Upper lobe of left lung (tissue), 6 donors: ENCODE measurements at regions not wholly inside any gene's neighbourhood (a gene's known extent, or its start where the extent isn't known, plus 50 kb on each side); places are given as distances from the start of the nearest gene placed in this dataset.

Experiments used
- ATAC-seq, 2 donors: fragments of 200-7000 bp; cut with Tn5 transposase; one replicate each; pipeline ENCODE4 v1.9.1; 2022; ENCODE audit warnings: mild to moderate bottlenecking in 2 of 2, moderate library complexity in 2 of 2; ENCODE audit not compliant: low FRiP score in 2 of 2
- DNase-seq, 2 donors: peaks; one replicate each; pipeline ENCODE4 v3.0.0-alpha.2; 2019 to 2020
- H3K27ac ChIP-seq, 4 donors: fragments of 200-600 bp; sonication (generic); one replicate each; pipeline ENCODE4 v1.5.1; 2016 to 2019
- H3K27me3 ChIP-seq, 4 donors: fragments of 200-600 bp; sonication (generic); one replicate each; pipeline ENCODE4 v1.5.1; 2017 to 2019
- H3K36me3 ChIP-seq, 4 donors: fragments of 200-600 bp; sonication (generic); one replicate each; pipeline ENCODE4 v1.5.1; 2016 to 2019
- H3K4me1 ChIP-seq, 4 donors: fragments of 200-600 bp; sonication (generic); one replicate each; pipeline ENCODE4 v1.5.1; 2018 to 2019
- H3K4me3 ChIP-seq, 4 donors: fragments of 200-600 bp; sonication (generic); one replicate each; pipeline ENCODE4 v1.5.1; 2017 to 2019; ENCODE audit warnings: mild to moderate bottlenecking in 2 of 4, moderate library complexity in 1 of 4
- H3K9me3 ChIP-seq, 4 donors: fragments of 200-600 bp; sonication (generic); one replicate each; pipeline ENCODE4 v1.5.1; 2018 to 2019
- EP300 ChIP-seq, 4 donors: sonication (generic); formaldehyde crosslinking; IDR thresholded peaks; one replicate each; pipeline ENCODE4 v1.5.1; 2017; ENCODE audit warnings: antibody characterized with exemption in 4 of 4, control low read depth in 2 of 4
- POLR2A ChIP-seq, 4 donors: fragments of 450-650 bp; IDR thresholded peaks; one replicate each; pipeline ENCODE4 v1.5.1; 2016 to 2017; ENCODE audit warnings: antibody characterized with exemption in 4 of 4, mild to moderate bottlenecking in 2 of 4
- POLR2AphosphoS5 ChIP-seq, 2 donors: sonication (generic); formaldehyde crosslinking; IDR thresholded peaks; one replicate each; pipeline ENCODE4 v1.5.1; 2017; ENCODE audit warnings: antibody characterized with exemption in 2 of 2
- WGBS, 2 donors: methylation state at CpG; one replicate each; pipeline ENCODE4 v1.1.5; 2017 to 2018; 5-methylcytosine and 5-hydroxymethylcytosine counted together
- TF ChIP-seq, protein P1 (sequence below), 6 experiments: fragments of 450-650 bp in 4 of 6; fragments of 200-600 bp in 2 of 6; sonication (generic) in 2 of 6; IDR thresholded peaks; one replicate each; pipeline ENCODE4 v1.5.1; 2016 to 2019; ENCODE audit warnings: antibody characterized with exemption in 6 of 6
- donor health status: DM: no; HTN: no; CAD: no; lungs with moderate emphysema.
- donor health status: DM: no; HTN: yes; CAD: no; lungs with severe emphysema.

DNA sequence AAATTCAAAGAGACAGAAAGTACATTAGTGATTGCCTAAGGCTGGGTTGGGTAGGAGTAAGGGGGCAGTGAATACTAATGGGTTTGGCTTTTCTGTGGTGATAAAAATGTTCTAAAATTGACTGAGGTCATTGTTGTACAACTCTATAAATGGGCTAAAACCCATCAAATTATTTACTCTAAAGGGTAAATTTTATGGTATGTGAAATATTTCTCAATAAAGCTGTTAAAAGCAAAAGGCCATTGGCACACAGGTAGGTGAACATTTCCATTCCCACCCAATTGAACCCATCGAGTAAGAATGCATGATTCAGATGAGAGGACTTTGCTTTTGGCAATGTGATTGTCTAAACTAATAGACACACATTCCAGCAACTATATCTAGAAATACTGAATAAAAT, 579.4 kb downstream of the GATA3 start:
- no peak overlapping the region for H3K4me3 ChIP-seq
- 69 to 89% methylated on average over 1 of the region's 1 CpG for WGBS, 2 donors
- DNase-seq (no peak), ATAC-seq (no peak)
- TF ChIP-seq EP300 (IDR thresholded peaks at IDR 0.05) (no peak), POLR2AphosphoS5 (IDR thresholded peaks at IDR 0.05) (no peak), POLR2A (IDR thresholded peaks at IDR 0.05) (no peak)
- TF ChIP-seq, protein P1, sequence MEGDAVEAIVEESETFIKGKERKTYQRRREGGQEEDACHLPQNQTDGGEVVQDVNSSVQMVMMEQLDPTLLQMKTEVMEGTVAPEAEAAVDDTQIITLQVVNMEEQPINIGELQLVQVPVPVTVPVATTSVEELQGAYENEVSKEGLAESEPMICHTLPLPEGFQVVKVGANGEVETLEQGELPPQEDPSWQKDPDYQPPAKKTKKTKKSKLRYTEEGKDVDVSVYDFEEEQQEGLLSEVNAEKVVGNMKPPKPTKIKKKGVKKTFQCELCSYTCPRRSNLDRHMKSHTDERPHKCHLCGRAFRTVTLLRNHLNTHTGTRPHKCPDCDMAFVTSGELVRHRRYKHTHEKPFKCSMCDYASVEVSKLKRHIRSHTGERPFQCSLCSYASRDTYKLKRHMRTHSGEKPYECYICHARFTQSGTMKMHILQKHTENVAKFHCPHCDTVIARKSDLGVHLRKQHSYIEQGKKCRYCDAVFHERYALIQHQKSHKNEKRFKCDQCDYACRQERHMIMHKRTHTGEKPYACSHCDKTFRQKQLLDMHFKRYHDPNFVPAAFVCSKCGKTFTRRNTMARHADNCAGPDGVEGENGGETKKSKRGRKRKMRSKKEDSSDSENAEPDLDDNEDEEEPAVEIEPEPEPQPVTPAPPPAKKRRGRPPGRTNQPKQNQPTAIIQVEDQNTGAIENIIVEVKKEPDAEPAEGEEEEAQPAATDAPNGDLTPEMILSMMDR (IDR thresholded peaks at IDR 0.05): no peak
- H3K27ac ChIP-seq: no peak overlapping the region
- H3K27me3 ChIP-seq: no peaks in the 10 kb centered on the region
- no peaks in the 10 kb centered on the region for H3K4me1 ChIP-seq
- no peaks in the 10 kb centered on the region for H3K36me3 ChIP-seq
- no peaks in the 10 kb centered on the region for H3K9me3 ChIP-seq

DNA sequence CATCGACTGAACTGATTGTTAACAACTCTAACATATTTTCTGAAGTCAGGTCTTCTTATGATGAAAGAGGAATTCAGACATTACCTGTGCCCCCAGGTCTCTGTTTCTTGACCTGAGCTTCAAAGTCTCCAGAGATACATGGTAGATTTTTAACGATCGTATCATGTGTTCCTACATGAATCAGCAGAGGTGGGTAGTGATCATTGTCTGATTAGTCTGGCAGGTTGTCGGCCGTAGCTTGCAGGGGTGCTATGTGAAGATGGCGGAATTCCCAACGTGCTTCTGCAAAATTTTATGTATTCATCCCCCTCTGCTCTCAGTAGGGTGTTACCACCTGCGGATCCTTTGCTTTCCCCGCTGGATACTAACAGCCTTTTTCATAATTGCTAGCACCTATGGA, 581.9 kb downstream of the GATA3 start:
- ATAC-seq: no peak

DNA sequence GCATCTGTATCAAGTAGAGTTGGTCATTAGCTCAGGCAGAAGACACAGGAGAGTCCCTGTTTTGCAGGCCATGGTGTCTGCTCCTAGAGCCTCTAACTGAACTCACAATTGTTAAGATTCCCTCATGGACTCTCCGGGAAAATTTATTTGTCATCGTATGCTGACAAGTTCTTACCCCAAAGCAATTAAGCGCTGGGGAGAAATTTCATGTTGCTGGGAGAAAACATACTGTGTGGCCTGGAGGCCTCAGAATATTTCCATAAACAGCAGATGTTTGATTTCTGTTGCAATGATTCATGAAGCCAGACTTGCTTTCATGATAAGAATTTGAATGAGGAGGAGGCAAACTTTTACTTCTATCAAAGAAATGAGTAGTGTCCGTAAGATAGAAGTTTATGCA, 583.2 kb downstream of the GATA3 start:
- no peaks in the 10 kb centered on the region for H3K4me1 ChIP-seq
- ATAC-seq (no peak), DNase-seq (no peak)
- no peak overlapping the region for H3K4me3 ChIP-seq
- no peak overlapping the region for H3K27ac ChIP-seq
- H3K36me3 ChIP-seq: no peaks in the 10 kb centered on the region
- no peak for TF ChIP-seq EP300 (IDR thresholded peaks at IDR 0.05)
- TF ChIP-seq POLR2A (IDR thresholded peaks at IDR 0.05): no peak
- TF ChIP-seq, protein P1 (IDR thresholded peaks at IDR 0.05): no peak
- no peak for TF ChIP-seq POLR2AphosphoS5 (IDR thresholded peaks at IDR 0.05)
- no peaks in the 10 kb centered on the region for H3K9me3 ChIP-seq
- H3K27me3 ChIP-seq: no peaks in the 10 kb centered on the region
- WGBS, 2 donors: 80 to 84% methylated on average over 4 of the region's 4 CpGs

More for the DNA sequence above, 581.9 kb downstream of the GATA3 start:
- no peaks in the 10 kb centered on the region for H3K4me1 ChIP-seq
- H3K27me3 ChIP-seq: no peaks in the 10 kb centered on the region
- H3K36me3 ChIP-seq: no peaks in the 10 kb centered on the region
- no peak overlapping the region for H3K4me3 ChIP-seq
- no peak for DNase-seq
- H3K9me3 ChIP-seq: no peaks in the 10 kb centered on the region
- 91 to 94% methylated on average over 9 of the region's 9 CpGs for WGBS, 2 donors
- no peak overlapping the region for H3K27ac ChIP-seq
- TF ChIP-seq, protein P1 (IDR thresholded peaks at IDR 0.05): no peak
- TF ChIP-seq EP300 (IDR thresholded peaks at IDR 0.05) (no peak), POLR2A (IDR thresholded peaks at IDR 0.05) (no peak), POLR2AphosphoS5 (IDR thresholded peaks at IDR 0.05) (no peak)

DNA sequence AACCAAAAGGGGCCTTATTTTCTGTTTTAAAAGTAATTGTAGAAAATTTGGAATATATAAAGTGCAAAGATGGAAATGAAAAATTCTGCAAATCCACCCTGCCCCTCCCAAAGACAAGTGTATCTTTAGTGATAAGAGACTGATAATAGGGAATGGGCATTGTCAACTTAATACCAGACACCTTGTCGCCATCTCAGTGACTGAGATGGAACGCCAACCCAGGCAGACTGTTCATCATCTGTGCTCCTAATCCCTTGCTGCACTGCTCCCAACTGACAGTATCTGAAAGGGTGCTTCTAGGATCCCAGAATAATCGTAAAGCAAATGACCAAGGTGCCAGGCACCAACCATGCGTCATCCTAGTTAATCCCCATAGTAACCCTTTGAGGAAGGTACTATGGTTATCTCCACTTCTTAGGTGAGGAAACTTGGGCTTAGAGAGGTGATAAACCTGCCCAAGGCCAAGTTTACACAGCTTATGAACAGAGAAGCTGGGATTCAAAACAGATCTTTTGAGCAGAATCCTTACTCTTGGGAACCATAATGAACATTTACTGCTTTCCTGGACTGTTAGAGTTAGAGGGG, 583.7 kb downstream of the GATA3 start:
- Histone ChIP-seq H3K4me3 (no peak overlapping the region), H3K27me3 (no peaks in the 10 kb centered on the region), H3K36me3 (no peaks in the 10 kb centered on the region), H3K27ac (no peak overlapping the region), H3K9me3 (no peaks in the 10 kb centered on the region), H3K4me1 (no peaks in the 10 kb centered on the region)
- 90 to 94% methylated on average over 4 of the region's 4 CpGs for WGBS, 2 donors
- DNase-seq: no peak
- no peak for ATAC-seq
- no peak for TF ChIP-seq POLR2AphosphoS5 (IDR thresholded peaks at IDR 0.05)
- no peak for TF ChIP-seq EP300 (IDR thresholded peaks at IDR 0.05)
- no peak for TF ChIP-seq POLR2A (IDR thresholded peaks at IDR 0.05)

DNA sequence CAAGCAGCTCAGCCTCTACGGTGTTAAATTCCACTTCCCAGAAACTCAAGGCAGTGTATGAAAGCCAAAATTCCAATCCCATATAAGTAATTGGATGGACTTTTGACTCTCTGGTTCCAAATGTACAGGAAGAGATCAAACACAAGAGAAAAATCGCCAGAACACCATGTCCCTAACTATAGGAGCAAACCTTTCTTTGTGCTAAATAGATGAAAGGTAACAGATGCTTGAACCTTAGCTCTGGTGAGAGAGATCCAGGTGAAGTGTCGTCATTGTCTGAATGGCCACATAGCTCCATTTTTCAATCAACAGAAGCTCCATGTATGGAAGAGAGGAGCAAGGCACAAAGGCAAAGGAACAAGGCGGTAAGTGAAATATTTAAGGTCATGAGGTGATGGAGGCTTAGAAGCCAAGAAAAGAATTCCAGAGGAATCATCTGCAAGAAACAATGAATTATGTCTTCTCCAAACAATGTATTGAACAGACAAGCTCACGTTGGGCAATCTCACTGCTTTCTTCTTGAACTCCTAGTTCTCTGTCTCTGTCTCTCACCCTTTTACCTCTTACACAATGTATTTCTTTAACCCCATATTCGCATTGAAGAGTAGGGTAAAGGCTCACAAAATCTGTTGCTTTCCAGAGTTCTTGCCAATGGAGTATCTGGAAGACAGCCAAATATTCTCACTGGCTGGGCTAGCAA, 585.1 kb downstream of the GATA3 start:
- Histone ChIP-seq H3K4me3 (no peak overlapping the region), H3K27me3 (no peaks in the 10 kb centered on the region), H3K27ac (no peak overlapping the region), H3K4me1 (no peaks in the 10 kb centered on the region), H3K9me3 (no peaks in the 10 kb centered on the region), H3K36me3 (no peaks in the 10 kb centered on the region)
- no peak for TF ChIP-seq POLR2A (IDR thresholded peaks at IDR 0.05)
- TF ChIP-seq EP300 (IDR thresholded peaks at IDR 0.05): no peak
- no peak for TF ChIP-seq POLR2AphosphoS5 (IDR thresholded peaks at IDR 0.05)
- TF ChIP-seq, protein P1 (IDR thresholded peaks at IDR 0.05): no peak
- no peak for DNase-seq
- ATAC-seq: no peak
- 63 to 71% methylated on average over 6 of the region's 6 CpGs for WGBS, 2 donors
